ENCODE measurements at regions not wholly inside any gene's neighbourhood (a gene's known extent, or its start where the extent isn't known, plus 50 kb on each side); places are given as distances from the start of the nearest gene placed in this dataset.

- Mint-ChIP-seq H3K27ac (no peak overlapping the region), H3K27me3 (ENCODE audit: insufficient read depth) (no peaks in the 10 kb centered on the region), H3K4me1 (peaks cover 11% of the 10 kb centered on the region), H3K4me3 (no peak overlapping the region), H3K36me3 (ENCODE audit: low read depth) (no peaks in the 10 kb centered on the region), H3K9me3 (no peaks in the 10 kb centered on the region)
- 84 to 100% methylated on average over 1 of the region's 1 CpG for WGBS, 2 experiments (ENCODE audit: insufficient coverage in 1 of 2, insufficient read length in 1 of 2)
- no peak for DNase-seq
- no peak for TF ChIP-seq CTCF (conservative IDR thresholded peaks at IDR 0.05)
- no peak overlapping the region for H3K27ac ChIP-seq (ENCODE audit: low read depth, low read length)
- no peak overlapping the region for H3K9ac ChIP-seq (ENCODE audit: extremely low read depth, low read length, poor library complexity, severe bottlenecking)
- H3K9me3 ChIP-seq (ENCODE audit: control insufficient read depth, low read length), result no peaks in the 10 kb centered on the region
- H3K27me3 ChIP-seq (ENCODE audit: control insufficient read depth, insufficient read depth, low read length, poor library complexity, severe bottlenecking), result no peaks in the 10 kb centered on the region
- no peaks in the 10 kb centered on the region for H3K36me3 ChIP-seq (ENCODE audit: control insufficient read depth, insufficient read depth, low read length)
- H3K4me3 ChIP-seq (ENCODE audit: low read length), result no peak overlapping the region
- H3K4me1 ChIP-seq (ENCODE audit: control insufficient read depth, insufficient read depth, low read length), result no peaks in the 10 kb centered on the region
Measured at GRCh38 chr3:117490716-117491115, 781.1 kb downstream of the TUSC7 start.

DNA sequence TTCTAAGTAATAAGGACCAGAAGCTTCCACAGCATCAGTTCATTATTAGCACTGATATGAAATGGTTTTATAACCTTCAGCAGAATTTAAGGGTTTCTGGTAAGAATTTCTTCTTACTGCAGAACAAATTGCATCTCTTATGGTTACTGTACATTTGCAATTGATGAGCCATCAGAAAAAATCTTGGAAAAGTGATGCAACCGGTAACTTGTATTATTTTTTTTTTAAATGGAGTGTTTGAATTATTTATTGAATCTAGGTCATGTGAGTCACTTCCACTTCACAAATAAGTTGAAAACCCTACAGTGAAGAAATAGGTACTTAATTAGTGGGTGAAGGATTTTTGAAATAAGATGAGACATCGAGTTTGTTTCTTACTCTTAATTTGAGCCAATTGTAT lies 786.0 kb downstream of the TUSC7 start:
- Mint-ChIP-seq H3K27me3 (ENCODE audit: insufficient read depth) (no peaks in the 10 kb centered on the region), H3K27ac (no peak overlapping the region), H3K4me1 (peaks cover 20% of the 10 kb centered on the region), H3K4me3 (no peak overlapping the region), H3K9me3 (peaks cover 7% of the 10 kb centered on the region), H3K36me3 (ENCODE audit: low read depth) (no peaks in the 10 kb centered on the region)
- peaks cover 3% of the 10 kb centered on the region for H3K9me3 ChIP-seq (ENCODE audit: control insufficient read depth, low read length)
- DNase-seq, result no peak
- no peak overlapping the region for H3K27ac ChIP-seq (ENCODE audit: low read depth, low read length)
- no peak overlapping the region for H3K9ac ChIP-seq (ENCODE audit: extremely low read depth, low read length, poor library complexity, severe bottlenecking)
- no peak for TF ChIP-seq CTCF (conservative IDR thresholded peaks at IDR 0.05)
- H3K36me3 ChIP-seq (ENCODE audit: control insufficient read depth, insufficient read depth, low read length), result no peaks in the 10 kb centered on the region
- 94 to 100% methylated on average over 1 to 2 of the region's 2 CpGs for WGBS, 2 experiments (ENCODE audit: insufficient coverage in 1 of 2, insufficient read length in 1 of 2)
- no peak overlapping the region for H3K4me3 ChIP-seq (ENCODE audit: low read length)
- H3K27me3 ChIP-seq (ENCODE audit: control insufficient read depth, insufficient read depth, low read length, poor library complexity, severe bottlenecking), result no peaks in the 10 kb centered on the region
- no peaks in the 10 kb centered on the region for H3K4me1 ChIP-seq (ENCODE audit: control insufficient read depth, insufficient read depth, low read length)

GRCh38 chr3:117499189-117499870 lies 789.8 kb downstream of the TUSC7 start:
- Histone ChIP-seq H3K4me1 (ENCODE audit: control insufficient read depth, insufficient read depth, low read length) (no peaks in the 10 kb centered on the region), H3K4me3 (ENCODE audit: low read length) (no peak overlapping the region), H3K27ac (ENCODE audit: low read depth, low read length) (no peak overlapping the region), H3K36me3 (ENCODE audit: control insufficient read depth, insufficient read depth, low read length) (no peaks in the 10 kb centered on the region), H3K9ac (ENCODE audit: extremely low read depth, low read length, poor library complexity, severe bottlenecking) (no peak overlapping the region), H3K9me3 (ENCODE audit: control insufficient read depth, low read length) (peaks cover 3% of the 10 kb centered on the region), H3K27me3 (ENCODE audit: control insufficient read depth, insufficient read depth, low read length, poor library complexity, severe bottlenecking) (no peaks in the 10 kb centered on the region)
- Mint-ChIP-seq H3K4me3 (no peak overlapping the region), H3K4me1 (peaks cover 13% of the 10 kb centered on the region), H3K27me3 (ENCODE audit: insufficient read depth) (no peaks in the 10 kb centered on the region), H3K36me3 (ENCODE audit: low read depth) (no peaks in the 10 kb centered on the region), H3K27ac (no peak overlapping the region), H3K9me3 (peaks cover 7% of the 10 kb centered on the region)
- 94% methylated on average over 3 of the region's 4 CpGs; no CpG with 5 or more reads in 1 of the 2 experiments for WGBS, 2 experiments (ENCODE audit: insufficient coverage in 1 of 2, insufficient read length in 1 of 2)
- no peak for DNase-seq
- TF ChIP-seq CTCF (conservative IDR thresholded peaks at IDR 0.05), result no peak

Measured in endodermal cell (in vitro differentiated cells).